Central memory CD4-positive, alpha-beta T cell (primary cell): ENCODE measurements at regions not wholly inside any gene's neighbourhood (a gene's known extent, or its start where the extent isn't known, plus 50 kb on each side); places are given as distances from the start of the nearest gene placed in this dataset.
"Not testable (repeated sequence)": the region's sequence is repeated elsewhere in the genome, so short reads cannot be mapped to it uniquely, and the experiment has no call there.

Source experiments
- DNase-seq: peaks from one replicate; pipeline ENCODE4 v3.0.0; 2022

GRCh38 chr9:38153152-38153909 is 84.3 kb upstream of the SHB start:
- no peak for DNase-seq

GRCh38 chr9:38149647-38150046 is 80.6 kb upstream of the SHB start:
- no peak for DNase-seq

- DNase-seq: no peak
Measured at GRCh38 chr9:38146844-38147243, 77.8 kb upstream of the SHB start.

- DNase-seq: no peak
Measured at GRCh38 chr9:38145526-38146053, 76.6 kb upstream of the SHB start.

GRCh38 chr9:38144421-38144820 is 75.4 kb upstream of the SHB start:
- DNase-seq: no peak

GRCh38 chr9:38141746-38142591 is 72.9 kb upstream of the SHB start:
- DNase-seq: no peak

GRCh38 chr9:38138276-38138675 is 69.2 kb upstream of the SHB start:
- DNase-seq: no peak

GRCh38 chr9:38137342-38137741 is 68.3 kb upstream of the SHB start:
- DNase-seq: no peak

GRCh38 chr9:38136386-38136785 is 67.4 kb upstream of the SHB start:
- DNase-seq: no peak

- DNase-seq: no peak
Measured at GRCh38 chr9:38134611-38135237, 65.7 kb upstream of the SHB start.

GRCh38 chr9:38133595-38133994 is 64.6 kb upstream of the SHB start:
- DNase-seq: no peak

- DNase-seq: no peak
Measured at GRCh38 chr9:38132956-38133355, 63.9 kb upstream of the SHB start.

- DNase-seq: no peak
Measured at GRCh38 chr9:38131729-38132128, 62.7 kb upstream of the SHB start.

- no peak for DNase-seq
Measured at GRCh38 chr9:38130724-38131123, 61.7 kb upstream of the SHB start.

- no peak for DNase-seq
Measured at GRCh38 chr9:38129366-38129765, 60.3 kb upstream of the SHB start.

GRCh38 chr9:38128752-38129270 is 59.8 kb upstream of the SHB start:
- no peak for DNase-seq

- DNase-seq: no peak
Measured at GRCh38 chr9:38127271-38127839, 58.3 kb upstream of the SHB start.

GRCh38 chr9:38126730-38127129 is 57.7 kb upstream of the SHB start:
- no peak for DNase-seq

- DNase-seq: no peak
Measured at GRCh38 chr9:38125889-38126288, 56.9 kb upstream of the SHB start.

- not testable (repeated sequence) for DNase-seq
Measured at GRCh38 chr9:38123359-38123758, 54.3 kb upstream of the SHB start.

GRCh38 chr9:38120961-38121360 is 51.9 kb upstream of the SHB start:
- DNase-seq: no peak

- no peak for DNase-seq
Measured at GRCh38 chr9:38119560-38120236, 50.7 kb upstream of the SHB start.
